Endothelial cell of umbilical vein (primary cell): ENCODE measurements at regions not wholly inside any gene's neighbourhood (a gene's known extent, or its start where the extent isn't known, plus 50 kb on each side); places are given as distances from the start of the nearest gene placed in this dataset.

ENCODE experiments used
- BruUV-seq: library from RNA; stranded (reverse); fragments of 400-500 nt; replicated peaks from 2 replicates; lab custom pipeline; 2021; lab: Mats Ljungman, UMichigan
- CTCF ChIA-PET: fragments of 300-600, 350-600 bp; sonication (Branson Sonifier 250); formaldehyde crosslinking; loops from one replicate; lab custom pipeline; 2021; ENCODE audit warnings: antibody characterized with exemption, inconsistent platforms; lab: Charles Lee
- POLR2A ChIA-PET: fragments of 300-600, 350-600 bp; sonication (Branson Sonifier 250); formaldehyde crosslinking; loops from one replicate; lab custom pipeline; 2021; ENCODE audit warnings: antibody characterized with exemption, inconsistent platforms; lab: Charles Lee
- DNase-seq: peaks from one replicate; pipeline ENCODE4 v3.0.0-alpha.2; 2011; ENCODE audit warnings: low read depth, low spot score
- FAIRE-seq: peaks from 2 replicates; lab custom pipeline; 2011; peaks lifted over from hg19 to GRCh38; lab: Jason Lieb, UNC
- H2AFZ ChIP-seq: 2 replicates; pipeline ENCODE4 v1.6.0; 2012; ENCODE audit warnings: low read depth, low read length, control low read depth, inconsistent platforms
- H3K27ac ChIP-seq: 2 replicates; pipeline ENCODE4 v1.5.1; 2011; ENCODE audit warnings: low read depth, mild to moderate bottlenecking, control low read depth, low read length, moderate library complexity; ENCODE audit not compliant: insufficient read depth
- H3K27me3 ChIP-seq, 2 experiments: 2 replicates each; pipeline versions ENCODE4 v1.6.0 to v1.6.1; 2011; ENCODE audit warnings: low read length in 2 of 2, mixed read lengths in 1 of 2; ENCODE audit not compliant: control insufficient read depth in 2 of 2, insufficient read depth in 2 of 2
- H3K36me3 ChIP-seq, 2 experiments: 2 replicates in 1 of 2; 3 replicates in 1 of 2; pipeline ENCODE4 v1.5.1; 2011; ENCODE audit warnings: low read length in 2 of 2, mild to moderate bottlenecking in 1 of 2, moderate library complexity in 1 of 2; ENCODE audit not compliant: control insufficient read depth in 2 of 2, insufficient read depth in 2 of 2; ENCODE audit errors: extremely low read depth in 1 of 2
- H3K4me1 ChIP-seq: 3 replicates; pipeline ENCODE4 v1.5.1; 2011; ENCODE audit warnings: mild to moderate bottlenecking, low read length; ENCODE audit not compliant: control insufficient read depth, insufficient read depth; ENCODE audit errors: extremely low read depth
- H3K4me2 ChIP-seq: 2 replicates; pipeline ENCODE4 v1.6.1; 2011; ENCODE audit warnings: low read length, control low read depth, mixed read lengths; ENCODE audit not compliant: insufficient read depth
- H3K4me3 ChIP-seq, 3 experiments: fragments of 200-600 bp in 1 of 3; sonication (generic), shearing (Covaris generic) in 1 of 3; replicated peaks in 1 of 3; 2 replicates each; pipeline ENCODE4 v1.5.1; 2011 to 2016; ENCODE audit warnings: control low read depth in 3 of 3, low read length in 3 of 3, mild to moderate bottlenecking in 2 of 3, inconsistent platforms in 1 of 3, low read depth in 1 of 3, moderate library complexity in 1 of 3; ENCODE audit not compliant: insufficient read depth in 1 of 3
- H3K79me2 ChIP-seq: 2 replicates; pipeline ENCODE4 v1.6.0; 2012; ENCODE audit warnings: low read length, inconsistent platforms; ENCODE audit not compliant: control insufficient read depth, insufficient read depth
- H3K9ac ChIP-seq: replicated peaks from 2 replicates; pipeline ENCODE3; 2011; ENCODE audit warnings: low read length, control low read depth; ENCODE audit not compliant: insufficient read depth; ENCODE audit errors: extremely low read depth
- H3K9me1 ChIP-seq: replicated peaks from 3 replicates; pipeline ENCODE4 v1.6.0; 2011; ENCODE audit warnings: mild to moderate bottlenecking, low read length; ENCODE audit not compliant: control insufficient read depth, insufficient read depth; ENCODE audit errors: extremely low read depth
- H3K9me3 ChIP-seq: replicated peaks from 2 replicates; pipeline ENCODE4 v1.5.1; 2012; ENCODE audit warnings: low read length, inconsistent platforms; ENCODE audit not compliant: control insufficient read depth, insufficient read depth
- H4K20me1 ChIP-seq: replicated peaks from 2 replicates; pipeline ENCODE3; 2011; ENCODE audit warnings: mild to moderate bottlenecking, low read length; ENCODE audit not compliant: control insufficient read depth, insufficient read depth; ENCODE audit errors: extremely low read depth
- EZH2 ChIP-seq: IDR thresholded peaks from 2 replicates; pipeline ENCODE4 v1.6.1; 2012; ENCODE audit warnings: borderline replicate concordance, low read depth, mild to moderate bottlenecking, moderate library complexity, low read length, inconsistent platforms; ENCODE audit not compliant: severe bottlenecking
- FOS ChIP-seq: IDR thresholded peaks from 2 replicates; pipeline ENCODE4 v1.6.1; 2011; ENCODE audit warnings: mild to moderate bottlenecking, low read length, moderate library complexity, borderline replicate concordance; ENCODE audit not compliant: insufficient read depth
- GATA2 ChIP-seq: IDR thresholded peaks from 2 replicates; pipeline ENCODE4 v1.7.0; 2011; ENCODE audit warnings: low read depth, mild to moderate bottlenecking, moderate library complexity, mixed read lengths, low read length; ENCODE audit not compliant: insufficient read length, insufficient read depth
- JUN ChIP-seq: IDR thresholded peaks from 2 replicates; pipeline ENCODE4 v1.6.1; 2011; ENCODE audit warnings: borderline replicate concordance, low read depth; ENCODE audit not compliant: insufficient read length, insufficient read depth
- MYC ChIP-seq: IDR thresholded peaks from one replicate; pipeline ENCODE4 v1.6.1; 2011; ENCODE audit warnings: mild to moderate bottlenecking, low read depth, low read length
- POLR2A ChIP-seq: IDR thresholded peaks from 2 replicates; pipeline ENCODE4 v1.6.1; 2012; ENCODE audit warnings: low read depth, mild to moderate bottlenecking, control low read depth, low read length
- POLR2AphosphoS5 ChIP-seq: IDR thresholded peaks from 2 replicates; pipeline ENCODE4 v1.6.1; 2012; ENCODE audit warnings: low read depth, mild to moderate bottlenecking, control low read depth, low read length, moderate library complexity; ENCODE audit not compliant: insufficient read depth
- dilution Hi-C: fragments of 300-500 bp; cut with MboI; formaldehyde crosslinking; loops from one replicate; pipeline ENCODE4 v1.15.0; 2019; ENCODE audit warnings: low sequenced_read_pairs; ENCODE audit not compliant: extremely low pct_ligation_motif_present
- intact Hi-C: fragments of 100-400 bp; cut with micrococcal nuclease; formaldehyde crosslinking; loops from one replicate; pipeline ENCODE4 v1.10.0; 2022
- TF ChIP-seq, protein P1 (sequence below), 2 donors: IDR thresholded peaks; 1 replicate in 1 of 2; 2 replicates in 1 of 2; pipeline ENCODE4 v1.5.1; 2011; ENCODE audit warnings: low read length in 2 of 2, mild to moderate bottlenecking in 2 of 2, moderate library complexity in 2 of 2, control low read depth in 1 of 2, inconsistent platforms in 1 of 2, low read depth in 1 of 2; ENCODE audit not compliant: insufficient read depth in 1 of 2; ENCODE audit errors: extremely low read depth in 1 of 2
- TF ChIP-seq, protein P2 (sequence below): IDR thresholded peaks from 2 replicates; pipeline ENCODE4 v1.6.1; 2011; ENCODE audit not compliant: insufficient read depth, insufficient read length

DNA sequence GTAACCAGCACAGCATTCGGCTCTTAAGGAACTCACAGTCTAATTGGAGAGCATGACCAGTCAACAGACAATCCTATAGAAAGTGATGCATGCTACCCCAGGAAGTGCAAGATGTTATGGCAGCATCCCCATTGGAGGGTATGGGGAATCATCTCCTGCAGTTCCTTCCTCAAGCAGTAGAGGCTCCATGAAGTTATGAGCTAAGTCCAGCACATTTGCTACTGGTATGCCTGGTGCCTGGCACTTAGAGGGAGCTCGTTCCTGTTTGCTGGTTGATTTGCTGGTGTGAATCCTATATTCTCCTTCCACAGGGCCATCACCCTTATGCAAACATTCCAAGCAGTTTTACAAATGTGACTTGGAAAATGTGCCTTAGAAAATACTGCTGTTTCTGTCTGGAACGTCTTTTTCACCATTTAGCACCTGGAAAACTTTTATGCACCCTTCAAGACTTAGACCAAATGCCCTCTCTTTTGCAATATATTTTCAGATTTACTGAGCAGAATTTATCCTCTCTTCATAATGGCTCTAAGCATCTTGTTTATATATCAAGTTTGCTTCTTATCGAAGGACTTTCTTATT, 136.1 kb upstream of the WSCD2 start:
- intact Hi-C loops (loop anchor here (10.0 kb wide), 1 partner anchor 202 kb away; no protein-coding TSS in a partner anchor), dilution Hi-C loops (no loop called here)
- no peak overlapping the region for H3K27ac ChIP-seq
- no peaks in the 10 kb centered on the region for H3K27me3 ChIP-seq
- H4K20me1 ChIP-seq, result no peaks in the 10 kb centered on the region
- no peaks in the 10 kb centered on the region for H3K79me2 ChIP-seq
- no TSS peak for BruUV-seq
- TF ChIP-seq POLR2A, result no peak
- TF ChIP-seq, protein P1, sequence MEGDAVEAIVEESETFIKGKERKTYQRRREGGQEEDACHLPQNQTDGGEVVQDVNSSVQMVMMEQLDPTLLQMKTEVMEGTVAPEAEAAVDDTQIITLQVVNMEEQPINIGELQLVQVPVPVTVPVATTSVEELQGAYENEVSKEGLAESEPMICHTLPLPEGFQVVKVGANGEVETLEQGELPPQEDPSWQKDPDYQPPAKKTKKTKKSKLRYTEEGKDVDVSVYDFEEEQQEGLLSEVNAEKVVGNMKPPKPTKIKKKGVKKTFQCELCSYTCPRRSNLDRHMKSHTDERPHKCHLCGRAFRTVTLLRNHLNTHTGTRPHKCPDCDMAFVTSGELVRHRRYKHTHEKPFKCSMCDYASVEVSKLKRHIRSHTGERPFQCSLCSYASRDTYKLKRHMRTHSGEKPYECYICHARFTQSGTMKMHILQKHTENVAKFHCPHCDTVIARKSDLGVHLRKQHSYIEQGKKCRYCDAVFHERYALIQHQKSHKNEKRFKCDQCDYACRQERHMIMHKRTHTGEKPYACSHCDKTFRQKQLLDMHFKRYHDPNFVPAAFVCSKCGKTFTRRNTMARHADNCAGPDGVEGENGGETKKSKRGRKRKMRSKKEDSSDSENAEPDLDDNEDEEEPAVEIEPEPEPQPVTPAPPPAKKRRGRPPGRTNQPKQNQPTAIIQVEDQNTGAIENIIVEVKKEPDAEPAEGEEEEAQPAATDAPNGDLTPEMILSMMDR (IDR thresholded peaks at IDR 0.05; ENCODE audit: extremely low read depth in 1 of 2, insufficient read depth in 1 of 2, low read depth in 1 of 2, low read length in 2 of 2), result peak; percentile 10 to 36
- no peak overlapping the region for H3K9ac ChIP-seq
- no peak overlapping the region for H3K4me3 ChIP-seq
- H3K9me1 ChIP-seq, result no peaks in the 10 kb centered on the region
- no peaks in the 10 kb centered on the region for H3K36me3 ChIP-seq
- ChIA-PET POLR2A (no interaction called here), CTCF (interaction anchor here (0.6 to 1.5 kb wide), 9 partner anchors 15 to 520 kb away, joined by 3 to 7 read pairs (median 4); no protein-coding TSS in a partner anchor)
- no peaks in the 10 kb centered on the region for H3K4me1 ChIP-seq
- H3K9me3 ChIP-seq, result no peaks in the 10 kb centered on the region
- peak; percentile 35 for FAIRE-seq
- no peak overlapping the region for H3K4me2 ChIP-seq
- peak; percentile 20 for DNase-seq
- H2AFZ ChIP-seq, result no peak overlapping the region

DNA sequence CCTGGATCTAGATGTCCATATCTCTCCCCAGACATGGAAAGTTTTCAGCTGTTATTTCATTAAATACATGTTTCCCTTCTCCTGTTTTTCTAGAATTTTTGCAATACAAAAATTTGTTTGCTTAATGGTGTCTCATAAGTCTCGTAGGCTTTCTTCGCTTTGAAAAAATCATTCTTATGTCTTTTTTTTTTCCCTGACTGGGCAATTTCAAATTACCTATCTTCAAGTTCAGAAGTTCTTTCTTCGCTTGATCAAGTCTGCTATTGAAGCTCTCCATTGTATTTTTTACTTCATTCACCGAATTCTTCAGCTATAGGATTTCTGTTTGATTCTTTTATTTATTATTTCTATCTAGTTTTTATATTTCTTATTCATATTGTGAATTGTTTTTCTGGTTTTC, 130.2 kb upstream of the WSCD2 start:
- no peaks in the 10 kb centered on the region for H3K79me2 ChIP-seq
- H3K27me3 ChIP-seq, result no peaks in the 10 kb centered on the region
- intact Hi-C loops, result loop anchor here (10.0 kb wide), 1 partner anchor 196 kb away; no protein-coding TSS in a partner anchor
- no peaks in the 10 kb centered on the region for H3K9me3 ChIP-seq
- H3K4me3 ChIP-seq, result no peak overlapping the region
- no peaks in the 10 kb centered on the region for H3K4me1 ChIP-seq
- no peak for FAIRE-seq
- no peaks in the 10 kb centered on the region for H4K20me1 ChIP-seq
- no peak overlapping the region for H3K9ac ChIP-seq
- no peak overlapping the region for H2AFZ ChIP-seq
- dilution Hi-C loops, result no loop called here
- no peak for DNase-seq
- no peak overlapping the region for H3K4me2 ChIP-seq
- ChIA-PET POLR2A (no interaction called here), CTCF (interaction anchor here (0.9 kb wide), 1 partner anchor 20 kb away, joined by 3 read pairs; no protein-coding TSS in a partner anchor)
- no TSS peak for BruUV-seq
- H3K9me1 ChIP-seq, result no peaks in the 10 kb centered on the region
- H3K36me3 ChIP-seq, result no peaks in the 10 kb centered on the region
- TF ChIP-seq MYC (no peak), POLR2AphosphoS5 (no peak), POLR2A (no peak), EZH2 (no peak), FOS (no peak), JUN (no peak), GATA2 (no peak)
- TF ChIP-seq, protein P1 (IDR thresholded peaks at IDR 0.05; ENCODE audit: extremely low read depth in 1 of 2, insufficient read depth in 1 of 2, low read depth in 1 of 2, low read length in 2 of 2), result no peak
- TF ChIP-seq, protein P2, sequence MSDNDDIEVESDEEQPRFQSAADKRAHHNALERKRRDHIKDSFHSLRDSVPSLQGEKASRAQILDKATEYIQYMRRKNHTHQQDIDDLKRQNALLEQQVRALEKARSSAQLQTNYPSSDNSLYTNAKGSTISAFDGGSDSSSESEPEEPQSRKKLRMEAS, result no peak
- no peak overlapping the region for H3K27ac ChIP-seq
